Large intestine (tissue), 3 donors: ENCODE measurements at regions not wholly inside any gene's neighbourhood (a gene's known extent, or its start where the extent isn't known, plus 50 kb on each side); places are given as distances from the start of the nearest gene placed in this dataset.

Experiments
- DNase-seq, 2 donors: peaks; one replicate each; pipeline versions ENCODE4 v3.0.0 to v3.0.0-alpha.2; 2013
- H3K27ac ChIP-seq: one replicate; pipeline ENCODE4 v1.5.1; 2013; ENCODE audit warnings: low read length
- H3K27me3 ChIP-seq: 2 replicates; pipeline ENCODE4 v1.6.1; 2013; ENCODE audit warnings: low read length; ENCODE audit not compliant: control insufficient read depth, insufficient read depth
- H3K36me3 ChIP-seq: 2 replicates; pipeline ENCODE4 v1.6.1; 2013; ENCODE audit warnings: low read length; ENCODE audit not compliant: control insufficient read depth, insufficient read depth
- H3K4me1 ChIP-seq: one replicate; pipeline ENCODE4 v1.6.1; 2013; ENCODE audit warnings: low read length; ENCODE audit not compliant: control insufficient read depth, insufficient read depth
- H3K4me3 ChIP-seq: one replicate; pipeline ENCODE4 v1.5.1; 2013; ENCODE audit warnings: low read length
- H3K9me3 ChIP-seq: one replicate; pipeline ENCODE4 v1.6.1; 2013; ENCODE audit warnings: mild to moderate bottlenecking, low read depth, low read length, moderate library complexity; ENCODE audit not compliant: control insufficient read depth
- WGBS: methylation state at CpG from one replicate; pipeline ENCODE4 v1.1.5; 2013; ENCODE audit warnings: low lambda C conversion rate; ENCODE audit not compliant: insufficient coverage; 5-methylcytosine and 5-hydroxymethylcytosine counted together

GRCh38 chr1:30415171-30415940 lies 308.0 kb downstream of the MATN1 start:
- H3K27me3 ChIP-seq, result no peaks in the 10 kb centered on the region

DNA sequence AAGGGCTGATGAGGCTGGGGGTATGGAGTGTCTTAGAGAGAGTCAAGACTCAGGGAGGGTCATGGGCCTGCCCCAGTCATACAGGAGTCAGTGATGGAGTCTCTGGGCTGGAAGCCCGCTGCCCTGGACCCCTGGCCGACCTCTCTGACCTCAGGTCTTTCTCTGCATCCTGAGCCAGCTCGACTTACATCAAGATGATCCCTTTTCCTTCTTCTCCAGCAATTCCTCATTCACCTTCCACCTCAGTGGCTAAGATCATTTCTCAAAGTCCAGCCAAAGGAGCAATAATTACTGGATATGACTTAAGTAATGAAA lies 308.6 kb downstream of the MATN1 start:
- no peaks in the 10 kb centered on the region for H3K4me1 ChIP-seq
- WGBS, result no CpG with 5 or more reads among the region's 3 CpGs
- no peak overlapping the region for H3K4me3 ChIP-seq
- no peaks in the 10 kb centered on the region for H3K36me3 ChIP-seq
- DNase-seq, result no peak
- no peaks in the 10 kb centered on the region for H3K27me3 ChIP-seq
- no peak overlapping the region for H3K27ac ChIP-seq
- no peaks in the 10 kb centered on the region for H3K9me3 ChIP-seq

More at GRCh38 chr1:30415171-30415940, 308.0 kb downstream of the MATN1 start:
- no peaks in the 10 kb centered on the region for H3K9me3 ChIP-seq
- H3K4me3 ChIP-seq, result no peak overlapping the region
- no peaks in the 10 kb centered on the region for H3K4me1 ChIP-seq
- no peaks in the 10 kb centered on the region for H3K36me3 ChIP-seq
- DNase-seq, result no peak
- H3K27ac ChIP-seq, result no peak overlapping the region
- WGBS, result no CpG with 5 or more reads among the region's 7 CpGs

GRCh38 chr1:30414086-30414850 lies 309.1 kb downstream of the MATN1 start:
- H3K9me3 ChIP-seq, result no peaks in the 10 kb centered on the region
- DNase-seq, result no peak
- H3K27ac ChIP-seq, result no peak overlapping the region
- H3K4me3 ChIP-seq, result no peak overlapping the region
- H3K36me3 ChIP-seq, result no peaks in the 10 kb centered on the region
- H3K27me3 ChIP-seq, result no peaks in the 10 kb centered on the region
- WGBS, result 72% methylated on average over 2 of the region's 14 CpGs
- H3K4me1 ChIP-seq, result no peaks in the 10 kb centered on the region

DNA sequence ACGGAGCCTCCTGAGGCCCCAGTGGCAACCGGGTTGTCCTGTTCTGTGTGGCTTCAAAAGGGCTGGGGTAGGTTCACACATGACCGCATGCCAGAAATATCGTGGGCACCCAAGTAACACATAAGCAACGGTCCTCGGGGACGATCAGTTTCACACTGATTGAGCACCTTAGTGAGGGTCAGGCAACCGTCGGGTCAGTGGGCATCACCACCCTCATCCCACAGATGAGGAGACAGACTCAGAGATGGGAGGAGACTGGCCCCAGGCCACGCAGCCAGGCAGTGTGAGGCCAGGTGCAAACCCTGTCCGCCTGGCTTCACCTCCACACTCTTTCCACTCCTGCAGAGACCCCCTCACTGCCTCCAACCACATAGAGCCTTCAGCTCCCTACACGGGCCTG lies 309.8 kb downstream of the MATN1 start:
- Histone ChIP-seq H3K27me3 (no peaks in the 10 kb centered on the region), H3K36me3 (no peaks in the 10 kb centered on the region), H3K4me3 (no peak overlapping the region), H3K4me1 (no peaks in the 10 kb centered on the region), H3K9me3 (no peaks in the 10 kb centered on the region), H3K27ac (no peak overlapping the region)
- WGBS, result no CpG with 5 or more reads among the region's 12 CpGs
- DNase-seq, result no peak

- 60% methylated on average over 1 of the region's 8 CpGs for WGBS
- no peaks in the 10 kb centered on the region for H3K27me3 ChIP-seq
- H3K27ac ChIP-seq, result no peak overlapping the region
- H3K4me3 ChIP-seq, result no peak overlapping the region
- H3K36me3 ChIP-seq, result no peaks in the 10 kb centered on the region
- no peaks in the 10 kb centered on the region for H3K9me3 ChIP-seq
- no peak for DNase-seq
- no peaks in the 10 kb centered on the region for H3K4me1 ChIP-seq
These were observed 310.3 kb downstream of the MATN1 start for GRCh38 chr1:30413111-30413440.

DNA sequence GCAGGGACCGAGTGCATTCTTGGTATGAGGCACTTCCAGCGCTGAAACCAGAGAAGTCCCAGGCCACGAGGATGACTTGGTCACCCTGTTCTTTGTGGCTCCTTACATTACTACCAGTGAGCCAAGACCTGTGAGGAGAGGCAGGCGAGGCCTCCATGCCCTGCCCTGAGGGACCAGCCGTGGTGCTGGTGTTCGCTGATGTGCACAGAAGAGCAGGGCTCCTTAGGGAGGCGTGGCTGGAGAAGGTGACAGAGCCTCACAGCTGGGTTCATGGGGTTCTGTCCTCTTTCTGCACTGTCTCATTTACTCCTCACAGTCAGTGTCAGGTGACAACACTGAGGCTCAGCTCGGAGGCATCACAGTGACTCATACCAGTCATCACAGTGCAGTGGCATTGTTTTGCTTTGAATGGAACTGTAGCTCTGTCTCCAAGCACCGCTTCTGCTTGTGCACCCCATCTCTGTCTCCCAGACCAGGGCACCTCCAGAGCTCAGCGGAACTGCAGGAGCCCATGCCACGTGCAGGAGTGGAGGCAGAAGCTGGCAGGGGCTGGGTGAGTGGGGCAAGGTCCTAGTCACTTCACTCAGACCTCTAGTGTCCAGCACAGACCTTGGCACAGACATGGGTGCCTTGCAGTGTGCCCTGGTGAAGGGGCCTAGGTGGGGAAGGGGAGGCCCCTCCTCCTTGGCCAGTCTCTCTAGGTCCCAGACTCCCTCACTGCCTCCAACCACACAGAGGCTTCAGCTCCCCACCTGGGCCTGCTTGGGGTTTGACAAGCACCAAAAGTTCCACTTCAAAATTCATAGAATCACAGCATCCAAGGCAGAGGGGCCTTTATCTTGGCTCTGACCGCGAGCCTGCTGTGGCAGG lies 310.9 kb downstream of the MATN1 start:
- Histone ChIP-seq H3K9me3 (no peaks in the 10 kb centered on the region), H3K36me3 (no peaks in the 10 kb centered on the region), H3K4me1 (no peaks in the 10 kb centered on the region), H3K27me3 (no peaks in the 10 kb centered on the region), H3K27ac (no peak overlapping the region), H3K4me3 (no peak overlapping the region)
- DNase-seq, result no peak
- no CpG with 5 or more reads among the region's 13 CpGs for WGBS

- Histone ChIP-seq H3K4me1 (no peaks in the 10 kb centered on the region), H3K36me3 (no peaks in the 10 kb centered on the region), H3K27ac (no peak overlapping the region), H3K9me3 (no peaks in the 10 kb centered on the region), H3K4me3 (no peak overlapping the region), H3K27me3 (peaks cover 4% of the 10 kb centered on the region)
- DNase-seq, result no peak
- WGBS, result 90% methylated on average over 2 of the region's 9 CpGs
These were observed 312.2 kb downstream of the MATN1 start for GRCh38 chr1:30411206-30411605.

DNA sequence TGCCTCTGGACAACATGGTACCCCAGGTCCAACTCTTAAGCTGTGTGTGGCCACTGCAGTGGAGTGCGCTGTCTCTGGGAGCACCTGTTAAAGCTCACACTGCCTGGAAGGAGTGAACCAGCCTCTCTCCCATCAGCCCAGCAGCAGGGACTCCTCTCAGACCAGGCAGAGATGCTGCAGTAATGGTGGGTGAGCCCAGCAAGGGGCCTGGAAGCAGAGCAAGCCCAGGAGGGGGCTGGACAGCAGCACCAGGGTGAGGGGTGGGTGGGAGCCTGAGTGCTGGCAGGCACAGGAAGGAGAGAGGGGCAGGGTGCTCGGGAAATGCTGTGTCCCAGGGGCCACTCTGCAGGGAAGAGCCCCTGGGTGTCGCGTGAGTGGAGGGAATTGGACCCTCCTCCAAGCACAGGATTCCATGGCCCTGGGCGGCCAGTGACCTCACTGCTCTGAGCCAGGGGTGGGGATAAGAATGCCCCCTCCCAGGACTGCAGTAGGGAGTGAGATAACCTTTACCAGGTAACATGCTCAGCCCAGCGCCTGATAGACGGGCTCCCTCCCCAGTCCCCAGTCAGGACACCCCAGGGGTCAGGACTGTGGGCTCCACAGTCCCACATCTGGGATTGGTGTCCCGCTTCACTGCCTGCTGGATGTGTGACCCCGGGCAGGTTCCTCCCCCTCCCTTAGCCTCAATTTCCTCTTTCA lies 313.1 kb downstream of the MATN1 start:
- Histone ChIP-seq H3K4me3 (no peak overlapping the region), H3K9me3 (no peaks in the 10 kb centered on the region), H3K27ac (no peak overlapping the region), H3K27me3 (peaks cover 4% of the 10 kb centered on the region), H3K4me1 (no peaks in the 10 kb centered on the region), H3K36me3 (no peaks in the 10 kb centered on the region)
- no CpG with 5 or more reads among the region's 9 CpGs for WGBS
- no peak for DNase-seq

DNA sequence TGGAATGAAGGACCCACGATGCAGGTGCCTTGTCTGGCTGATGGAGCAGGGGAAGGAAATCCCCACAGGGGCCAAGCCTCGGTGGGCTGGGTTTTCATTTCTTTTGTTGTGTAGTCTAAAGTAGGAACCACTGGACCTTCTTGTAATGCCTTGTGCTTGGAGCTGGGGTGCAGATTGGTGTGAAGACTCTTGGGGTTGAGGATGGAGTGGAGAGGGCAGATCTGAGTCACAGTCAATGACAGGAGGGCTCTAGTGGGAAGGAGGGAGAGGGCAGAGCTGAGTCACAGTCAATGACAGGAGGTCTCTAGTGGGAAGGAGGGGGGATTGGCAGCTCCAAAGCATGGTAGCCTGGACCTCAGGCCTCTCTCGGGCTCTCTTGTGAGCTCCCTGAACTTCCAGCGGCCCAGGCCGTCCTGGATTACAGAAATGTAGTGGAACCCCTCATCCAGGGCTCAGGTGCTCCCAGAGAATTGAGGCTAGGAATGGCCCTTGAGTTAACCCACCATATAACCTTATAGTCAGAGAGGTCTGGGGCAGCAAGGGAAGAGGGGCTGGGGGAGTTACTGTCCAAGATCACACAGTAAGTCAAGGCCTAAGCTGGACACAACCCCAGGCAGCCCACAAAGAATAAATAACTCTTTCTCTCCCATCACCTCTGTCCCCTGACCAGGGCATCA lies 313.8 kb downstream of the MATN1 start:
- Histone ChIP-seq H3K27ac (no peak overlapping the region), H3K36me3 (no peaks in the 10 kb centered on the region), H3K9me3 (no peaks in the 10 kb centered on the region), H3K4me1 (no peaks in the 10 kb centered on the region), H3K4me3 (no peak overlapping the region), H3K27me3 (peaks cover 4% of the 10 kb centered on the region)
- no CpG with 5 or more reads among the region's 5 CpGs for WGBS
- no peak for DNase-seq
